ENCODE measurements at regions not wholly inside any gene's neighbourhood (a gene's known extent, or its start where the extent isn't known, plus 50 kb on each side); places are given as distances from the start of the nearest gene placed in this dataset.

DNA sequence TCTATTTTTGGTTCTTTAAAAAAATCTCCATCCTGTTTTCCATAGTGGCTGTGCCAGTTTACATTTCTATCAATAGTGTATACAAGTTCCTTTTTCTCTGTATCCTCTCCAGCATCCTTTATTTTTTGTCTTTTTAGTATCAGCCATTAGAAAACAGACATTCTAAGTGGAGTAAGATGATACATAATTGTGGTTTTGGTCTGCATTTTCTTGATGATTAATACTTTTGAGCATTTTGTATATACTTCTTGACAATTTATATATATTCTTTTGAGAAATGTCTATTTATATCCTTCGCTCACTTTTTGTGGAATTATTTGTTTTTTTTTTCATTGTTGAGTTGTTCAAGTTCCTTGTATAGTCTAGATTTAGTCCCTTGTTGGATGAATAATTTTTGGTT lies 382.2 kb upstream of the SPOCK3 start:
- CTCF ChIA-PET (ENCODE audit: partially characterized antibody), result no interaction called here
- TF ChIP-seq SP4 (IDR thresholded peaks at IDR 0.05; ENCODE audit: low read length) (no peak), SUZ12 (IDR thresholded peaks at IDR 0.05; ENCODE audit: low read length) (no peak), SIN3A (conservative IDR thresholded peaks at IDR 0.05 in 1 of 2, IDR thresholded peaks at IDR 0.05 in 1 of 2; ENCODE audit: low read depth in 1 of 2, low read length in 2 of 2) (no peak), KDM1A (IDR thresholded peaks at IDR 0.05; ENCODE audit: borderline replicate concordance, low read length) (no peak), BACH1 (IDR thresholded peaks at IDR 0.05; ENCODE audit: low read length) (no peak), GABPA (IDR thresholded peaks at IDR 0.05; ENCODE audit: borderline replicate concordance, insufficient read depth, low read length) (no peak), CBX5 (IDR thresholded peaks at IDR 0.05; ENCODE audit: low read depth, low read length) (no peak)
- TF ChIP-seq, protein P1, sequence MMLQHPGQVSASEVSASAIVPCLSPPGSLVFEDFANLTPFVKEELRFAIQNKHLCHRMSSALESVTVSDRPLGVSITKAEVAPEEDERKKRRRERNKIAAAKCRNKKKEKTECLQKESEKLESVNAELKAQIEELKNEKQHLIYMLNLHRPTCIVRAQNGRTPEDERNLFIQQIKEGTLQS (IDR thresholded peaks at IDR 0.05; ENCODE audit: insufficient read depth, low read depth, low read length), result no peak
- TF ChIP-seq, protein P2, sequence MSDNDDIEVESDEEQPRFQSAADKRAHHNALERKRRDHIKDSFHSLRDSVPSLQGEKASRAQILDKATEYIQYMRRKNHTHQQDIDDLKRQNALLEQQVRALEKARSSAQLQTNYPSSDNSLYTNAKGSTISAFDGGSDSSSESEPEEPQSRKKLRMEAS (IDR thresholded peaks at IDR 0.05), result no peak
- TF ChIP-seq, protein P3, sequence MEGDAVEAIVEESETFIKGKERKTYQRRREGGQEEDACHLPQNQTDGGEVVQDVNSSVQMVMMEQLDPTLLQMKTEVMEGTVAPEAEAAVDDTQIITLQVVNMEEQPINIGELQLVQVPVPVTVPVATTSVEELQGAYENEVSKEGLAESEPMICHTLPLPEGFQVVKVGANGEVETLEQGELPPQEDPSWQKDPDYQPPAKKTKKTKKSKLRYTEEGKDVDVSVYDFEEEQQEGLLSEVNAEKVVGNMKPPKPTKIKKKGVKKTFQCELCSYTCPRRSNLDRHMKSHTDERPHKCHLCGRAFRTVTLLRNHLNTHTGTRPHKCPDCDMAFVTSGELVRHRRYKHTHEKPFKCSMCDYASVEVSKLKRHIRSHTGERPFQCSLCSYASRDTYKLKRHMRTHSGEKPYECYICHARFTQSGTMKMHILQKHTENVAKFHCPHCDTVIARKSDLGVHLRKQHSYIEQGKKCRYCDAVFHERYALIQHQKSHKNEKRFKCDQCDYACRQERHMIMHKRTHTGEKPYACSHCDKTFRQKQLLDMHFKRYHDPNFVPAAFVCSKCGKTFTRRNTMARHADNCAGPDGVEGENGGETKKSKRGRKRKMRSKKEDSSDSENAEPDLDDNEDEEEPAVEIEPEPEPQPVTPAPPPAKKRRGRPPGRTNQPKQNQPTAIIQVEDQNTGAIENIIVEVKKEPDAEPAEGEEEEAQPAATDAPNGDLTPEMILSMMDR (IDR thresholded peaks at IDR 0.05; ENCODE audit: control extremely low read depth in 1 of 3, insufficient read depth in 1 of 3, low read depth in 1 of 3, low read length in 3 of 3), result no peak
- TF ChIP-seq, protein P4, sequence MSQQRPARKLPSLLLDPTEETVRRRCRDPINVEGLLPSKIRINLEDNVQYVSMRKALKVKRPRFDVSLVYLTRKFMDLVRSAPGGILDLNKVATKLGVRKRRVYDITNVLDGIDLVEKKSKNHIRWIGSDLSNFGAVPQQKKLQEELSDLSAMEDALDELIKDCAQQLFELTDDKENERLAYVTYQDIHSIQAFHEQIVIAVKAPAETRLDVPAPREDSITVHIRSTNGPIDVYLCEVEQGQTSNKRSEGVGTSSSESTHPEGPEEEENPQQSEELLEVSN (IDR thresholded peaks at IDR 0.05), result no peak

More for the DNA sequence above, 382.2 kb upstream of the SPOCK3 start:
- H2BK20ac ChIP-seq (ENCODE audit: low read length), result no peak overlapping the region
- POLR2A ChIA-PET (ENCODE audit: partially characterized antibody), result no interaction called here
- no peak overlapping the region for H3K14ac ChIP-seq (ENCODE audit: insufficient read length)
- no peak overlapping the region for H2BK120ac ChIP-seq (replicated peaks; ENCODE audit: low read depth, low read length)
- H2AFZ ChIP-seq (ENCODE audit: low read length), result no peak overlapping the region
- H3K4me3 ChIP-seq (ENCODE audit: extremely low read depth in 1 of 4, insufficient read depth in 2 of 4, low read depth in 3 of 4, low read length in 4 of 4), result no peak overlapping the region
- no peaks in the 10 kb centered on the region for H4K20me1 ChIP-seq (replicated peaks in 1 of 2; ENCODE audit: control insufficient read depth in 1 of 2, insufficient read depth in 2 of 2, low read length in 2 of 2)
- H4K91ac ChIP-seq (replicated peaks; ENCODE audit: insufficient read length, low read length), result no peak overlapping the region
- H3K27ac ChIP-seq (ENCODE audit: low read depth, low read length), result no peak overlapping the region
- no peak overlapping the region for H3K56ac ChIP-seq (replicated peaks; ENCODE audit: insufficient read length, low read depth, low read length)
- H3K9ac ChIP-seq (replicated peaks in 1 of 4; ENCODE audit: extremely low read depth in 1 of 4, low read depth in 3 of 4, low read length in 3 of 4), result no peak overlapping the region
- H3K4me2 ChIP-seq (ENCODE audit: insufficient read depth in 1 of 2, low read depth in 2 of 2, low read length in 2 of 2), result no peak overlapping the region
- H3K4me1 ChIP-seq (replicated peaks in 1 of 4; ENCODE audit: control insufficient read depth in 3 of 4, insufficient read depth in 4 of 4, low read length in 3 of 4), result no peaks in the 10 kb centered on the region
- DNase-seq (ENCODE audit: low read depth in 1 of 2, low spot score in 2 of 2) (no peak), FAIRE-seq (no peak)
- H3K23ac ChIP-seq (ENCODE audit: insufficient read length), result no peak overlapping the region
- H3K27me3 ChIP-seq (replicated peaks in 1 of 4; ENCODE audit: control insufficient read depth in 3 of 4, extremely low read depth in 1 of 4, insufficient read depth in 3 of 4, low read length in 3 of 4), result no peaks in the 10 kb centered on the region
- H3K79me1 ChIP-seq (ENCODE audit: low read depth, low read length), result no peaks in the 10 kb centered on the region
- WGBS, 2 experiments (ENCODE audit: extremely low coverage in 1 of 2, insufficient coverage in 1 of 2, insufficient read length in 1 of 2, insufficient replicate concordance in 2 of 2, low coverage in 1 of 2, low lambda C conversion rate in 2 of 2, missing lambda C conversion rate in 1 of 2), result 0% methylated on average over 1 of the region's 1 CpG; no CpG with 5 or more reads in 1 of the 2 experiments
- no peak overlapping the region for H4K8ac ChIP-seq (ENCODE audit: extremely low read depth, insufficient read depth, low read length)
- H3K79me2 ChIP-seq (ENCODE audit: control insufficient read depth in 1 of 2, insufficient read depth in 2 of 2, low read length in 2 of 2), result no peaks in the 10 kb centered on the region
- H3K36me3 ChIP-seq (ENCODE audit: control insufficient read depth in 2 of 4, insufficient read depth in 4 of 4, low read length in 3 of 4), result no peaks in the 10 kb centered on the region
- no peak overlapping the region for H2AK5ac ChIP-seq (ENCODE audit: low read depth, low read length)
- H3K18ac ChIP-seq (ENCODE audit: extremely low read depth, low read length), result no peak overlapping the region
- no peak overlapping the region for H2BK12ac ChIP-seq (ENCODE audit: low read depth, low read length)
- H2BK15ac ChIP-seq (ENCODE audit: low read length), result no peak overlapping the region
- no peaks in the 10 kb centered on the region for H3K9me3 ChIP-seq (ENCODE audit: insufficient read depth in 2 of 2, low read depth in 1 of 2, low read length in 1 of 2)
- no peak overlapping the region for H4K5ac ChIP-seq (ENCODE audit: insufficient read length, low read depth, low read length)
- no peak overlapping the region for H3K4ac ChIP-seq (replicated peaks; ENCODE audit: insufficient read length, low read depth, low read length)
- peaks cover 2% of the 10 kb centered on the region; the same call in 1 of the 2 replicates for H3K23me2 ChIP-seq (ENCODE audit: low read depth, low read length)
- H2BK5ac ChIP-seq (ENCODE audit: low read depth, low read length), result no peak overlapping the region
